ENCODE measurements at regions not wholly inside any gene's neighbourhood (a gene's known extent, or its start where the extent isn't known, plus 50 kb on each side); places are given as distances from the start of the nearest gene placed in this dataset.
"Not testable (repeated sequence)": the region's sequence is repeated elsewhere in the genome, so short reads cannot be mapped to it uniquely, and the experiment has no call there.

DNA sequence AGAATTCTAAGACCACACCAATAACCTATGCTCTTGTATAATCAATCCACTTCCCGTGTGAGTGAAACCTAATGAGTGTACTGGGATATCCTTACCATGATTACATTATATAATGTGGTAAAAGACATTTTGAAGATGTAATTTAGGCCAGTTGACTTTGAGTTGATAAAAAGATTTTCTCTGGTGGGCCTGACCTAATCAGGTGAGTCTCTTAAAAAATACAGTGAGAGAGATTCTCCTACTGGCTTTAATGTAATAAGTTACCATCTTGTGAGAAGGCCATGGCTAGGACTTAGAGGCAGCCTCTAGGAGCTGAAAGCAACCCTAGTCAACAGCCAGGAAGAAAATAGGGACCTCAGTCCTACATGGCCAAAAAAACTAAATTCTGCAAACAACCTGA is 847.7 kb upstream of the HS3ST5 start:
- Histone ChIP-seq H3K9me3 (replicated peaks in 1 of 2; ENCODE audit: control insufficient read depth in 1 of 2, insufficient read depth in 1 of 2, low read length in 2 of 2) (peaks cover 0 to 7% of the 10 kb centered on the region in 2 donors), H3K4me3 (replicated peaks in 1 of 3; ENCODE audit: low read depth in 2 of 3, low read length in 3 of 3) (no peak overlapping the region), H4K20me1 (ENCODE audit: insufficient read depth, low read length) (no peaks in the 10 kb centered on the region), H3K79me2 (ENCODE audit: insufficient read depth, low read length) (no peaks in the 10 kb centered on the region), H3K4me2 (replicated peaks; ENCODE audit: extremely low read depth, low read length, poor library complexity, severe bottlenecking) (no peak overlapping the region), H3K36me3 (replicated peaks in 1 of 2; ENCODE audit: control insufficient read depth in 1 of 2, insufficient read depth in 2 of 2, low read length in 2 of 2) (no peaks in the 10 kb centered on the region), H3K4me1 (ENCODE audit: control insufficient read depth in 1 of 2, insufficient read depth in 2 of 2, low read length in 2 of 2) (no peaks in the 10 kb centered on the region), H3K27ac (ENCODE audit: low read depth in 1 of 2, low read length in 2 of 2) (no peak overlapping the region), H3K9ac (ENCODE audit: insufficient read depth, low read length, poor library complexity, severe bottlenecking) (no peak overlapping the region), H3K27me3 (ENCODE audit: control insufficient read depth in 2 of 2, insufficient read depth in 2 of 2, low read length in 2 of 2) (no peaks in the 10 kb centered on the region), H2AFZ (ENCODE audit: insufficient read depth, low read depth, low read length, poor library complexity, severe bottlenecking) (no peak overlapping the region)
- Mint-ChIP-seq H3K4me1 (no peaks in the 10 kb centered on the region), H3K9me3 (peaks cover 0 to 7% (median 4%) of the 10 kb centered on the region in 7 donors), H3K27ac (no peak overlapping the region), H3K27me3 (ENCODE audit: low read depth in 3 of 3) (no peaks in the 10 kb centered on the region), H3K4me3 (no peak overlapping the region), H3K36me3 (no peaks in the 10 kb centered on the region)
- DNase-seq: no peak
- WGBS (ENCODE audit: insufficient coverage): no CpG with 5 or more reads among the region's 1 CpG
- TF ChIP-seq CTCF (IDR thresholded peaks at IDR 0.05): no peak
- intact Hi-C loops (cut with micrococcal nuclease): no loop called here

DNA sequence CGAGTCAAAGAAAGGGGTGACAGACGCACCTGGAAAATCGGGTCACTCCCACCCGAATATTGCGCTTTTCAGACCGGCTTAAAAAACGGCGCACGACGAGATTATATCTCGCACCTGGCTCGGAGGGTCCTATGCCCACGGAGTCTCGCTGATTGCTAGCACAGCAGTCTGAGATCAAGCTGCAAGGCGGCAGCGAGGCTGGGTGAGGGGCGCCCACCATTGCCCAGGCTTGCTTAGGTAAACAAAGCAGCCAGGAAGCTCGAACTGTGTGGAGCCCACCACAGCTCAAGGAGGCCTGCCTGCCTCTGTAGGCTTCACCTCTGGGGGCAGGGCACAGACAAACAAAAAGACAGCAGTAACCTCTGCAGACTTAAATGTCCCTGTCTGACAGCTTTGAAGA is 832.6 kb upstream of the HS3ST5 start:
- H3K4me2 ChIP-seq (replicated peaks; ENCODE audit: extremely low read depth, low read length, poor library complexity, severe bottlenecking); H3K9ac ChIP-seq (ENCODE audit: insufficient read depth, low read length, poor library complexity, severe bottlenecking); H3K36me3 Mint-ChIP-seq; H3K4me1 ChIP-seq (ENCODE audit: control insufficient read depth in 1 of 2, insufficient read depth in 2 of 2, low read length in 2 of 2); H3K4me3 ChIP-seq (replicated peaks in 1 of 3; ENCODE audit: low read depth in 2 of 3, low read length in 3 of 3); H3K27ac Mint-ChIP-seq; H3K79me2 ChIP-seq (ENCODE audit: insufficient read depth, low read length); H3K4me1 Mint-ChIP-seq; H3K4me3 Mint-ChIP-seq; DNase-seq; H3K36me3 ChIP-seq (replicated peaks in 1 of 2; ENCODE audit: control insufficient read depth in 1 of 2, insufficient read depth in 2 of 2, low read length in 2 of 2); H3K27me3 ChIP-seq (ENCODE audit: control insufficient read depth in 2 of 2, insufficient read depth in 2 of 2, low read length in 2 of 2); H4K20me1 ChIP-seq (ENCODE audit: insufficient read depth, low read length); H2AFZ ChIP-seq (ENCODE audit: insufficient read depth, low read depth, low read length, poor library complexity, severe bottlenecking); intact Hi-C loops (cut with micrococcal nuclease); H3K27me3 Mint-ChIP-seq (ENCODE audit: low read depth in 3 of 3); H3K9me3 ChIP-seq (replicated peaks in 1 of 2; ENCODE audit: control insufficient read depth in 1 of 2, insufficient read depth in 1 of 2, low read length in 2 of 2); H3K27ac ChIP-seq (ENCODE audit: low read depth in 1 of 2, low read length in 2 of 2): not testable (repeated sequence)
- H3K9me3 Mint-ChIP-seq: peaks cover 0 to 13% (median 6%) of the 10 kb centered on the region in 7 donors
- 92% methylated on average over 16 of the region's 18 CpGs for WGBS (ENCODE audit: insufficient coverage)

GRCh38 chr6:115165912-115166311 is 823.1 kb upstream of the HS3ST5 start:
- H3K4me1 Mint-ChIP-seq; H3K4me2 ChIP-seq (replicated peaks; ENCODE audit: extremely low read depth, low read length, poor library complexity, severe bottlenecking); H4K20me1 ChIP-seq (ENCODE audit: insufficient read depth, low read length); H3K27me3 Mint-ChIP-seq (ENCODE audit: low read depth in 3 of 3); H3K36me3 Mint-ChIP-seq; H3K4me3 ChIP-seq (replicated peaks in 1 of 3; ENCODE audit: low read depth in 2 of 3, low read length in 3 of 3); H2AFZ ChIP-seq (ENCODE audit: insufficient read depth, low read depth, low read length, poor library complexity, severe bottlenecking); H3K27ac ChIP-seq (ENCODE audit: low read depth in 1 of 2, low read length in 2 of 2); intact Hi-C loops (cut with micrococcal nuclease); H3K79me2 ChIP-seq (ENCODE audit: insufficient read depth, low read length); H3K4me1 ChIP-seq (ENCODE audit: control insufficient read depth in 1 of 2, insufficient read depth in 2 of 2, low read length in 2 of 2); H3K36me3 ChIP-seq (replicated peaks in 1 of 2; ENCODE audit: control insufficient read depth in 1 of 2, insufficient read depth in 2 of 2, low read length in 2 of 2); H3K27me3 ChIP-seq (ENCODE audit: control insufficient read depth in 2 of 2, insufficient read depth in 2 of 2, low read length in 2 of 2); H3K4me3 Mint-ChIP-seq; H3K27ac Mint-ChIP-seq; DNase-seq; H3K9ac ChIP-seq (ENCODE audit: insufficient read depth, low read length, poor library complexity, severe bottlenecking): not testable (repeated sequence)
- WGBS (ENCODE audit: insufficient coverage): 73% methylated on average over 4 of the region's 5 CpGs
- H3K9me3 ChIP-seq (replicated peaks in 1 of 2; ENCODE audit: control insufficient read depth in 1 of 2, insufficient read depth in 1 of 2, low read length in 2 of 2): peaks cover 7 to 14% of the 10 kb centered on the region in 2 donors
- H3K9me3 Mint-ChIP-seq: peaks cover 5 to 20% (median 8%) of the 10 kb centered on the region in 7 donors
